ENCODE measurements at regions not wholly inside any gene's neighbourhood (a gene's known extent, or its start where the extent isn't known, plus 50 kb on each side); places are given as distances from the start of the nearest gene placed in this dataset.
"Not testable (repeated sequence)": the region's sequence is repeated elsewhere in the genome, so short reads cannot be mapped to it uniquely, and the experiment has no call there.

- not testable (repeated sequence) for TF ChIP-seq CTCF (IDR thresholded peaks at IDR 0.05); ZFX (IDR thresholded peaks at IDR 0.05; ENCODE audit: borderline replicate concordance)
Measured at GRCh38 chr6:58000233-58000632, 682.8 kb downstream of the PRIM2 start.

Measured in 22Rv1 (cell line).